Neuronal stem cell (in vitro differentiated cells): ENCODE measurements at regions not wholly inside any gene's neighbourhood (a gene's known extent, or its start where the extent isn't known, plus 50 kb on each side); places are given as distances from the start of the nearest gene placed in this dataset.

Experiments
- DNase-seq: peaks from one replicate; pipeline ENCODE4 v3.0.0-alpha.2; 2013; ENCODE audit warnings: low spot score
- H2AFZ ChIP-seq: one replicate; pipeline ENCODE4 v1.6.1; 2013; ENCODE audit warnings: mild to moderate bottlenecking, low read length, inconsistent platforms
- H2AK5ac ChIP-seq: 2 replicates; pipeline ENCODE4 v1.6.1; 2013; ENCODE audit warnings: low read depth, mild to moderate bottlenecking, inconsistent platforms, low read length, moderate library complexity, mixed read lengths
- H2BK120ac ChIP-seq: 2 replicates; pipeline ENCODE4 v1.6.1; 2013; ENCODE audit warnings: low read depth, mild to moderate bottlenecking, inconsistent platforms, low read length, moderate library complexity, mixed read lengths
- H2BK12ac ChIP-seq: one replicate; pipeline ENCODE4 v1.6.1; 2013; ENCODE audit warnings: low read length, inconsistent platforms
- H2BK15ac ChIP-seq: 2 replicates; pipeline ENCODE4 v1.6.1; 2013; ENCODE audit warnings: mild to moderate bottlenecking, low read length, inconsistent platforms, mixed read lengths
- H2BK5ac ChIP-seq: one replicate; pipeline ENCODE4 v1.6.1; 2013; ENCODE audit warnings: inconsistent platforms, mild to moderate bottlenecking, low read length, moderate library complexity
- H3K14ac ChIP-seq: one replicate; pipeline ENCODE4 v1.6.1; 2013; ENCODE audit warnings: low read length, inconsistent platforms
- H3K18ac ChIP-seq: 2 replicates; pipeline ENCODE4 v1.6.1; 2013; ENCODE audit warnings: low read length, inconsistent platforms
- H3K23ac ChIP-seq: 2 replicates; pipeline ENCODE4 v1.6.1; 2013; ENCODE audit warnings: low read depth, mild to moderate bottlenecking, mixed read lengths, low read length, inconsistent platforms; ENCODE audit not compliant: poor library complexity
- H3K27ac ChIP-seq: replicated peaks from 3 replicates; pipeline ENCODE4 v1.5.1; 2013; ENCODE audit warnings: low read length, inconsistent platforms
- H3K27me3 ChIP-seq, 3 experiments: 2 replicates each; pipeline ENCODE4 v1.6.1; 2013; ENCODE audit warnings: low read length in 3 of 3, mild to moderate bottlenecking in 2 of 3, inconsistent platforms in 1 of 3, low read depth in 1 of 3, mixed read lengths in 1 of 3, moderate library complexity in 1 of 3; ENCODE audit not compliant: control insufficient read depth in 3 of 3, insufficient read depth in 3 of 3
- H3K36me3 ChIP-seq, 2 donors: replicated peaks in 1 of 2; 2 replicates each; pipeline ENCODE4 v1.6.1; 2013; ENCODE audit warnings: low read length in 2 of 2; ENCODE audit not compliant: control insufficient read depth in 2 of 2, insufficient read depth in 2 of 2
- H3K4ac ChIP-seq: 2 replicates; pipeline ENCODE4 v1.6.1; 2013; ENCODE audit warnings: inconsistent platforms, mild to moderate bottlenecking, low read length, moderate library complexity
- H3K4me1 ChIP-seq, 2 donors: 1 replicate in 1 of 2; 2 replicates in 1 of 2; pipeline ENCODE4 v1.6.1; 2013; ENCODE audit warnings: low read length in 2 of 2, low read depth in 1 of 2; ENCODE audit not compliant: control insufficient read depth in 2 of 2, insufficient read depth in 1 of 2
- H3K4me2 ChIP-seq: one replicate; pipeline ENCODE4 v1.6.1; 2013; ENCODE audit warnings: mild to moderate bottlenecking, low read length, inconsistent platforms; ENCODE audit not compliant: insufficient read depth, poor library complexity, severe bottlenecking
- H3K4me3 ChIP-seq, 2 donors: 2 replicates each; pipeline ENCODE4 v1.5.1; 2013; ENCODE audit warnings: low read length in 2 of 2, mild to moderate bottlenecking in 2 of 2, inconsistent platforms in 1 of 2, moderate library complexity in 1 of 2
- H3K79me1 ChIP-seq: one replicate; pipeline ENCODE4 v1.6.1; 2013; ENCODE audit warnings: low read depth, mild to moderate bottlenecking, inconsistent platforms, low read length, moderate library complexity
- H3K9ac ChIP-seq: one replicate; pipeline ENCODE4 v1.6.1; 2013; ENCODE audit warnings: mild to moderate bottlenecking, low read depth, low read length, inconsistent platforms; ENCODE audit not compliant: poor library complexity
- H3K9me3 ChIP-seq, 2 donors: replicated peaks in 1 of 2; 2 replicates each; pipeline versions ENCODE3 to v1.6.1; 2013; ENCODE audit warnings: low read length in 2 of 2, mild to moderate bottlenecking in 2 of 2, inconsistent platforms in 1 of 2, low read depth in 1 of 2, mixed read lengths in 1 of 2, moderate library complexity in 1 of 2; ENCODE audit not compliant: control insufficient read depth in 2 of 2, insufficient read depth in 1 of 2
- H4K8ac ChIP-seq: one replicate; pipeline ENCODE4 v1.6.1; 2013; ENCODE audit warnings: low read depth, mild to moderate bottlenecking, inconsistent platforms, low read length, moderate library complexity
- H4K91ac ChIP-seq: one replicate; pipeline ENCODE4 v1.6.1; 2013; ENCODE audit warnings: low read length, low read depth, mild to moderate bottlenecking, inconsistent platforms; ENCODE audit not compliant: poor library complexity
- WGBS, 2 donors: extraction: QIAGEN DNeasy Blood & Tissue Kit; methylation state at CpG; one replicate each; pipeline ENCODE4 v1.1.7; 2013; ENCODE audit warnings: missing lambda C conversion rate in 2 of 2, mixed read lengths in 1 of 2; ENCODE audit not compliant: insufficient read length in 2 of 2, insufficient replicate concordance in 1 of 2; ENCODE audit errors: extremely low coverage in 2 of 2; 5-methylcytosine and 5-hydroxymethylcytosine counted together

GRCh38 chr17:73934696-73935095, 268.8 kb upstream of the RPL38 start:
- DNase-seq: no peak
- Histone ChIP-seq H3K18ac (no peak overlapping the region), H4K91ac (no peak overlapping the region), H3K36me3 (no peaks in the 10 kb centered on the region), H3K79me1 (no peaks in the 10 kb centered on the region), H2AFZ (no peak overlapping the region), H3K27ac (no peak overlapping the region), H2BK120ac (no peak overlapping the region), H3K4me2 (no peak overlapping the region), H4K8ac (no peak overlapping the region), H2BK5ac (no peak overlapping the region), H2BK12ac (no peak overlapping the region), H3K14ac (no peak overlapping the region), H3K9me3 (no peaks in the 10 kb centered on the region), H3K4me3 (no peak overlapping the region), H3K23ac (no peak overlapping the region), H2AK5ac (no peak overlapping the region), H2BK15ac (no peak overlapping the region), H3K27me3 (peaks cover 0 to 4% (median 0%) of the 10 kb centered on the region in 3 experiments), H3K4me1 (peaks cover 0 to 4% of the 10 kb centered on the region in 2 donors), H3K4ac (no peak overlapping the region), H3K9ac (no peak overlapping the region)
- no CpG with 5 or more reads among the region's 2 CpGs for WGBS, 2 donors

- Histone ChIP-seq H2BK120ac (no peak overlapping the region), H2BK12ac (no peak overlapping the region), H3K4me2 (no peak overlapping the region), H3K9me3 (no peaks in the 10 kb centered on the region), H2BK15ac (no peak overlapping the region), H2BK5ac (no peak overlapping the region), H2AFZ (no peak overlapping the region), H3K4ac (no peak overlapping the region), H3K18ac (no peak overlapping the region), H4K91ac (no peak overlapping the region), H3K27me3 (no peaks in the 10 kb centered on the region), H2AK5ac (no peak overlapping the region), H3K79me1 (no peaks in the 10 kb centered on the region), H3K27ac (no peak overlapping the region), H3K36me3 (no peaks in the 10 kb centered on the region), H3K4me3 (no peak overlapping the region), H3K4me1 (no peaks in the 10 kb centered on the region), H3K14ac (no peak overlapping the region), H4K8ac (no peak overlapping the region), H3K23ac (no peak overlapping the region), H3K9ac (no peak overlapping the region)
- DNase-seq: no peak
- WGBS, 2 donors: no CpG with 5 or more reads among the region's 8 CpGs
Observed at GRCh38 chr17:73936908-73937627, 266.4 kb upstream of the RPL38 start.

- Histone ChIP-seq H3K4ac (no peak overlapping the region), H3K9me3 (no peaks in the 10 kb centered on the region), H3K4me1 (no peaks in the 10 kb centered on the region), H3K27me3 (no peaks in the 10 kb centered on the region), H3K36me3 (no peaks in the 10 kb centered on the region), H2BK12ac (no peak overlapping the region), H4K91ac (no peak overlapping the region), H3K27ac (no peak overlapping the region), H2AFZ (no peak overlapping the region), H3K4me3 (no peak overlapping the region), H2BK5ac (no peak overlapping the region), H2BK120ac (no peak overlapping the region), H2AK5ac (no peak overlapping the region), H3K4me2 (no peak overlapping the region), H3K18ac (no peak overlapping the region), H3K23ac (no peak overlapping the region), H3K79me1 (no peaks in the 10 kb centered on the region), H3K9ac (no peak overlapping the region), H3K14ac (no peak overlapping the region), H4K8ac (no peak overlapping the region), H2BK15ac (no peak overlapping the region)
- DNase-seq: no peak
- WGBS, 2 donors: no CpG with 5 or more reads among the region's 2 CpGs
Observed at GRCh38 chr17:73938706-73939105, 264.8 kb upstream of the RPL38 start.

GRCh38 chr17:73939806-73940205, 263.7 kb upstream of the RPL38 start:
- no peak overlapping the region for H4K8ac ChIP-seq
- H3K27me3 ChIP-seq: no peaks in the 10 kb centered on the region
- no peaks in the 10 kb centered on the region for H3K36me3 ChIP-seq
- no peak overlapping the region for H2BK15ac ChIP-seq
- no peak overlapping the region for H2BK5ac ChIP-seq
- H3K4me2 ChIP-seq: no peak overlapping the region
- H3K27ac ChIP-seq: no peak overlapping the region
- H3K4ac ChIP-seq: no peak overlapping the region
- H2AFZ ChIP-seq: no peak overlapping the region
- H3K9ac ChIP-seq: no peak overlapping the region
- no peak overlapping the region for H2BK12ac ChIP-seq
- no peak overlapping the region for H3K23ac ChIP-seq
- H3K79me1 ChIP-seq: no peaks in the 10 kb centered on the region
- H3K14ac ChIP-seq: no peak overlapping the region
- H2AK5ac ChIP-seq: no peak overlapping the region
- no peak overlapping the region for H3K4me3 ChIP-seq
- no peaks in the 10 kb centered on the region for H3K9me3 ChIP-seq
- no peak overlapping the region for H2BK120ac ChIP-seq
- no peaks in the 10 kb centered on the region for H3K4me1 ChIP-seq
- no peak for DNase-seq
- no CpG with 5 or more reads among the region's 8 CpGs for WGBS, 2 donors
- no peak overlapping the region for H4K91ac ChIP-seq
- H3K18ac ChIP-seq: no peak overlapping the region
